ENCODE measurements at regions not wholly inside any gene's neighbourhood (a gene's known extent, or its start where the extent isn't known, plus 50 kb on each side); places are given as distances from the start of the nearest gene placed in this dataset.

DNA sequence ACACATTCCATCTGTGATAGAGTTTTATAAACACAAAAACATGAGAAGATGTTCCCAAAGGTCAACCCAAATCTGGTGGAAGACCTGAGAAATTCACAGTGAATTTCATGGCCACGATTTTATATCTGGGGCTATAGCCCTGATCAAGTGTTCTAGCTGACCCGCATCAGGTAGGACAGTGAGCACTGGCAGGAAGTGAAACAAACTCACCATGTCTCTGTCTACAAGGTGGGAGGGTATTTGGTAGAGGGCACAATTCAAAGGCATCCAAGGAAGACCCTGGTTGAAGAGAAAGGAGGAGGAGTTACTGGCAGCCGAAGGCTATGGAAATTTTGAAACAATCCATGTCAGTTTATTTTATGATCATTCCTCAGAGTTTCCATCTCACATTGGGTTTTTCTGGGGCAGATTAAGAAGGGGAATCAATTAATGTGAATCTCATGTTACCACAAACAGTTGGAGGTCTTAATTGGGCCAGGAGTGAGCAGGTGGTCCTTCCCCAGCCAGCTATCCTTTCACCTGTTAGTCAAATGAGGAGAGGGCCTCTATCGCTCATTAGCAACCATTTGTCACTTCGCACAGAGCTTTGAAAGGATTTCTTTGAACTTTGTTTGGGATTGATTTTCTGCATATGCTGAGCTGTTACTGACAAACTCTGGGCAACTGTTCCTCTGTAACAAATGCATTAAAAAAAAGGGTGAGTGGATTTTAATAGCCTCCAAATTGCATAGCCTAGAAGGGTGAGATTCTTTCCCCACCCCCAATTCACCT, 612.0 kb upstream of the CLINT1 start:
- peak overlapping the region; percentile 31 for H3K27ac ChIP-seq
- TF ChIP-seq EZH2phosphoT487 (IDR thresholded peaks at IDR 0.05; ENCODE audit: low read depth, severe bottlenecking, unreplicated experiment): no peak
- no peak for TF ChIP-seq EZH2 (IDR thresholded peaks at IDR 0.05; ENCODE audit: borderline replicate concordance)
- no peaks in the 10 kb centered on the region for H4K20me1 ChIP-seq (ENCODE audit: insufficient read depth, poor library complexity, severe bottlenecking)
- no peak for DNase-seq (ENCODE audit: low spot score)
- no peak overlapping the region for H3K4me2 ChIP-seq
- H3K4me1 ChIP-seq (ENCODE audit: insufficient read depth): peaks cover 10% of the 10 kb centered on the region
- H2AFZ ChIP-seq: no peak overlapping the region
- no peaks in the 10 kb centered on the region for H3K79me2 ChIP-seq
- WGBS (ENCODE audit: low lambda C conversion rate, missing lambda C conversion rate): 69% methylated on average over 5 of the region's 5 CpGs
- no peaks in the 10 kb centered on the region for H3K36me3 ChIP-seq (replicated peaks; ENCODE audit: insufficient read depth, low read depth)
- no peaks in the 10 kb centered on the region for H3K9me3 ChIP-seq (ENCODE audit: low read depth)
- H3K27me3 ChIP-seq: no peaks in the 10 kb centered on the region
- no peaks in the 10 kb centered on the region for H3K9me2 ChIP-seq (replicated peaks; ENCODE audit: insufficient read depth)
- H3K4me3 ChIP-seq: no peak overlapping the region

DNA sequence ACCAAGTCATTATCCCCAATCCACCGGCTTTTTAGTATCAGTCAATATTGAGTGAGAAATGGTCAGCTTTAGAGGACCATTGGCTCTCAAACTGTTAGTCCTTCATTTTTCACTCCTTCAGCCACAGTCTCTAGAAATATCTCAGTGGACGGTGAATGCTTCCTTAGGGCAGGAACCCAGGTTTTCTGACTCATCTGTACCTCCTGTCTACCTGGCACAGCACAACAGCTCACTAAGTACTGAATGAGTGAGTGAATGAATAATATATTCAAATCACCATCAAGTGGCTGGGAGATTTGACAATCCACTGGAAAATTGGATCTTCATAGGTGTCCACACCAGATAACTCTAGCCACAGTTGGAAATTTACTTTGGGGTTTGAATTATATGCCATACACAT, 609.5 kb upstream of the CLINT1 start:
- no peak overlapping the region for H3K4me3 ChIP-seq
- no peaks in the 10 kb centered on the region for H3K79me2 ChIP-seq
- H3K36me3 ChIP-seq (replicated peaks; ENCODE audit: insufficient read depth, low read depth): no peaks in the 10 kb centered on the region
- no peaks in the 10 kb centered on the region for H3K9me3 ChIP-seq (ENCODE audit: low read depth)
- H3K27me3 ChIP-seq: no peaks in the 10 kb centered on the region
- no peak overlapping the region for H3K4me2 ChIP-seq
- no peaks in the 10 kb centered on the region for H4K20me1 ChIP-seq (ENCODE audit: insufficient read depth, poor library complexity, severe bottlenecking)
- no peak overlapping the region for H2AFZ ChIP-seq
- H3K9me2 ChIP-seq (replicated peaks; ENCODE audit: insufficient read depth): no peaks in the 10 kb centered on the region
- no peak overlapping the region for H3K27ac ChIP-seq
- WGBS (ENCODE audit: low lambda C conversion rate, missing lambda C conversion rate): 87% methylated on average over 2 of the region's 2 CpGs
- TF ChIP-seq EZH2 (IDR thresholded peaks at IDR 0.05; ENCODE audit: borderline replicate concordance): no peak
- TF ChIP-seq, protein P1, sequence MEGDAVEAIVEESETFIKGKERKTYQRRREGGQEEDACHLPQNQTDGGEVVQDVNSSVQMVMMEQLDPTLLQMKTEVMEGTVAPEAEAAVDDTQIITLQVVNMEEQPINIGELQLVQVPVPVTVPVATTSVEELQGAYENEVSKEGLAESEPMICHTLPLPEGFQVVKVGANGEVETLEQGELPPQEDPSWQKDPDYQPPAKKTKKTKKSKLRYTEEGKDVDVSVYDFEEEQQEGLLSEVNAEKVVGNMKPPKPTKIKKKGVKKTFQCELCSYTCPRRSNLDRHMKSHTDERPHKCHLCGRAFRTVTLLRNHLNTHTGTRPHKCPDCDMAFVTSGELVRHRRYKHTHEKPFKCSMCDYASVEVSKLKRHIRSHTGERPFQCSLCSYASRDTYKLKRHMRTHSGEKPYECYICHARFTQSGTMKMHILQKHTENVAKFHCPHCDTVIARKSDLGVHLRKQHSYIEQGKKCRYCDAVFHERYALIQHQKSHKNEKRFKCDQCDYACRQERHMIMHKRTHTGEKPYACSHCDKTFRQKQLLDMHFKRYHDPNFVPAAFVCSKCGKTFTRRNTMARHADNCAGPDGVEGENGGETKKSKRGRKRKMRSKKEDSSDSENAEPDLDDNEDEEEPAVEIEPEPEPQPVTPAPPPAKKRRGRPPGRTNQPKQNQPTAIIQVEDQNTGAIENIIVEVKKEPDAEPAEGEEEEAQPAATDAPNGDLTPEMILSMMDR (IDR thresholded peaks at IDR 0.05; ENCODE audit: poor library complexity): no peak
- TF ChIP-seq EZH2phosphoT487 (IDR thresholded peaks at IDR 0.05; ENCODE audit: low read depth, severe bottlenecking, unreplicated experiment): no peak
- H3K4me1 ChIP-seq (ENCODE audit: insufficient read depth): peaks cover 10% of the 10 kb centered on the region
- DNase-seq (ENCODE audit: low spot score): no peak

DNA sequence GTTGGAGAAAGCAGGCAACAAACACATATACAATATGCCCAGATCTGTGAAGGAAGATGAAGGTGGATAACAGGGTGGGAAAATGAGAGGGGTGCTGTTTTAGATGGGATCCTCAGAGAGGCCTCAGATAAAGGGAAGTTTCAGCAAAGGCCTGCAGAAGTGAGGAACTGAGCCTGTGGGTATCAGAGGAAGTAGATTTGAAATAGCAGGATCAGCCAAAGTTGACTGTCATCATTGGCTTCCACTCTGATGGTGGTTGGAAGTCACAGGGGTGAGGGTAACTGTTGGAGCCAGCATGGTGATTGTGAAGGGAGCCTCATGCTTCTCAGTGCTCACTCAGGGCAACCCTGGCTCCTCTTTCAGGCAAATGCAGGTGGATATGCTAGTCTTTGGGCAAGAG, 607.2 kb upstream of the CLINT1 start:
- DNase-seq (ENCODE audit: low spot score): no peak
- Histone ChIP-seq H2AFZ (no peak overlapping the region), H4K20me1 (ENCODE audit: insufficient read depth, poor library complexity, severe bottlenecking) (no peaks in the 10 kb centered on the region), H3K4me3 (no peak overlapping the region), H3K4me2 (no peak overlapping the region), H3K79me2 (no peaks in the 10 kb centered on the region), H3K27me3 (no peaks in the 10 kb centered on the region), H3K27ac (no peak overlapping the region), H3K9me3 (ENCODE audit: low read depth) (no peaks in the 10 kb centered on the region), H3K9me2 (replicated peaks; ENCODE audit: insufficient read depth) (no peaks in the 10 kb centered on the region), H3K36me3 (replicated peaks; ENCODE audit: insufficient read depth, low read depth) (no peaks in the 10 kb centered on the region), H3K4me1 (ENCODE audit: insufficient read depth) (peaks cover 4% of the 10 kb centered on the region)
- TF ChIP-seq EZH2 (IDR thresholded peaks at IDR 0.05; ENCODE audit: borderline replicate concordance) (no peak), EZH2phosphoT487 (IDR thresholded peaks at IDR 0.05; ENCODE audit: low read depth, severe bottlenecking, unreplicated experiment) (no peak)
- TF ChIP-seq, protein P1 (IDR thresholded peaks at IDR 0.05; ENCODE audit: poor library complexity): no peak

DNA sequence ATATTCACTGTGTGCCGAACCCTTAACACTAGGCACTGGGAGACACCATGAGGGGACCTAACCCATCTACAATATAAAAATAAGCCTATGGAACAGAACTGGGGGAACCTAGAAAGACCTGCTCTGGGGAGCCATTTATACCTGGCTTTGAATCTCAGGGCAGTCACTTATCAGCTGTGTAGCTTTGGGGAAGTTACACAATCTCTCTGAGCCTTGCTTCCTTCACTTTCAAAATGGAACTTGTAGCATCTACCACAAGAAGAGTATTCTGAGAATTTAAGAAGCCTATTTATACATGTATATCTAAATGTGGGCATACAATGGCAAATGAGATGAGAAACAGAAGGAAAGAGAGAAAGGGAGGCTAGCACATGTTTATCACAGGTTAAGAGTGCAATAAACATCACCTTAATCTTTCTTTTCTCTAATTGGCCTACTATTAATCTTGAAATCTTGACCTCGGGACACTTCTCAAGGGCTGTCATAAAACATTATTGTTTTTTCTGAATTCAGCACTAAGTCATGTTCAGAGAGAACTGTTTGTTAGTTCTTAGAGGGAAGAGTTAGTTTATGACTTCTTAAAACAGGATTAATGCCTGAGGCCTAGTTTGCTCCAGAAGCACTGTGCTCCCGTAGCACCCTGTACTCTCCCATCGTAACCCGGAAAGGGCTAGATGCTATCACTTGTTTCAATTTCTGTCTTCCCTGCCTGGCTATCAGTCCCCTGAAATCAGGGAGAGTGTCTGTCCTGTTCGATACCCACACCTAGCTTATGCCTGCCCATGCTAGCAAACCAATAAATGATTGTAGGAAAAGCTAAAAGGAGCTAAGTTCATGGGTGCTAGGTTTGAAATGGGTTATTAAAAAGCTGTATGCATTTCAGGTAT, 606.4 kb upstream of the CLINT1 start:
- no peak overlapping the region for H3K4me3 ChIP-seq
- no peaks in the 10 kb centered on the region for H3K9me2 ChIP-seq (replicated peaks; ENCODE audit: insufficient read depth)
- 54% methylated on average over 6 of the region's 6 CpGs for WGBS (ENCODE audit: low lambda C conversion rate, missing lambda C conversion rate)

More for the DNA sequence above, 606.4 kb upstream of the CLINT1 start:
- H3K36me3 ChIP-seq (replicated peaks; ENCODE audit: insufficient read depth, low read depth): no peaks in the 10 kb centered on the region
- no peak overlapping the region for H3K27ac ChIP-seq
- TF ChIP-seq EZH2 (IDR thresholded peaks at IDR 0.05; ENCODE audit: borderline replicate concordance) (no peak), EZH2phosphoT487 (IDR thresholded peaks at IDR 0.05; ENCODE audit: low read depth, severe bottlenecking, unreplicated experiment) (peak; percentile 54)
- no peaks in the 10 kb centered on the region for H3K9me3 ChIP-seq (ENCODE audit: low read depth)
- no peak overlapping the region for H2AFZ ChIP-seq
- H3K4me2 ChIP-seq: no peak overlapping the region
- no peaks in the 10 kb centered on the region for H4K20me1 ChIP-seq (ENCODE audit: insufficient read depth, poor library complexity, severe bottlenecking)
- H3K27me3 ChIP-seq: no peaks in the 10 kb centered on the region
- no peaks in the 10 kb centered on the region for H3K79me2 ChIP-seq
- no peaks in the 10 kb centered on the region for H3K4me1 ChIP-seq (ENCODE audit: insufficient read depth)
- no peak for DNase-seq (ENCODE audit: low spot score)
